Stimulated activated CD8-positive, alpha-beta memory T cell treated with anti-CD3 and anti-CD28 coated beads, Interleukin-15, amount 100 ng/mL, for 4 hours (primary cell): ENCODE measurements at regions not wholly inside any gene's neighbourhood (a gene's known extent, or its start where the extent isn't known, plus 50 kb on each side); places are given as distances from the start of the nearest gene placed in this dataset.

Experiments used
- DNase-seq, 2 donors: peaks; one replicate each; pipeline ENCODE4 v3.0.0-alpha.2; 2020; ENCODE audit warnings: low read depth in 2 of 2

- DNase-seq = no peak
Measured at GRCh38 chr14:38517426-38517825, 261.5 kb upstream of the CLEC14A start.

DNA sequence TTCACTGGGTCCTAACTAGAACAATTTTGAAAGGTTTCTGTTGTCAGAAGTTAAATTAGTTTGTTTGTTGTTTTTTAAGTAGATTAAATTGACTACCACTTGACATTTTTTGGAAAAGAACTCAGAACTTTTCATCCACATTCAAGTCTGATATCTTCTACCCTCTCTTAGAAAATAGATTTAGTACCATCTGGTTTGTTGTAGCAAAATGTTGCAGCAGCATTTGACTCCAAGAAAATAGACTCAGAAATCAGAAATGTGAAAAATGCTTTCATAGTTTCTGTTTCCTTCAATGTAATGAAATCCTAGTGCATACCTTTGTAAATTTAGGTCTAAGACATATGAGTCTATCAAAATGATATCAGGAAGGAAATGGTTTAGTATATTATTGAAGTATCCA, 256.3 kb upstream of the CLEC14A start:
- DNase-seq = no peak

DNA sequence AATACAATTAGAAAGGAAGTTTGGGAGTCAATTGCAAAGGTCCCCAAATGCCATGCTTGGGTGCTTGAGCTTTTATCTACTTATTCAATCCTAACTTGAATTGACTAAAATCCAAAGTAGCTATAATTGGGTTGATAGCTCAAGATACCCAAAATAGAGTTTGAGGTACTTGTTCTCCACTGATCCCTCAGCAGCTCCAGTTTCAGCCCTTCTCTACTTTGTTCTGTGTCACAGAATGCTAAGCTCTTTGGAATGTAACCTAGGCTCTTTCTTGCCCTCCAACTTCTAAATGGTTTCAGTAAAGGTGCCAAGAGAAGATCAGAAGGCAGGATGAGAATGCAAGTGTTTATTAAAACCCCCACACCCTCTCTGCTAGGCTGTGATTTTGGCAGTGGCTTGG, 251.4 kb upstream of the CLEC14A start:
- no peak for DNase-seq

GRCh38 chr14:38505973-38506249, 250.0 kb upstream of the CLEC14A start:
- no peak for DNase-seq

GRCh38 chr14:38505221-38505972, 249.5 kb upstream of the CLEC14A start:
- no peak for DNase-seq

- DNase-seq = no peak
Measured at GRCh38 chr14:38504175-38504574, 248.3 kb upstream of the CLEC14A start.

GRCh38 chr14:38502239-38502638, 246.3 kb upstream of the CLEC14A start:
- DNase-seq = no peak

DNA sequence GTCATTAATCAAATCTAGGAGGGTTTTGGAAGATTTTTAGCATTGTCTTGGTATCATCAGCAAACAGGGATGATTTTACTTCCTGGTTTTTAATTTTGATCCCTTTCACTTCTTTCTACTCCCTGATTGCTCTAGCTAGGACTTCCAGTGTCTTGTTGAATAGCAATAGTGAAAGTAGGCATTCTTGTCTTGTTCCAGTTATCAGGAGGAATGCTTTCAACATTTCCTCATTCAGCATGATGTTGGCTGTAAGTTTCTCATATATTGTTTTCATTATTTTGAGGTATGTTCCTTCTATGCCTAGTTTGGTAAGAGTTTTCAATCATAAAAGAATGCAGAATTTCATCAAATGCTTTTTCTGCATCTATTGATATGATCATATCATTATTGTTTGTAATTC, 244.2 kb upstream of the CLEC14A start:
- DNase-seq = no peak

- DNase-seq = no peak
Measured at GRCh38 chr14:38496092-38496491, 240.2 kb upstream of the CLEC14A start.

DNA sequence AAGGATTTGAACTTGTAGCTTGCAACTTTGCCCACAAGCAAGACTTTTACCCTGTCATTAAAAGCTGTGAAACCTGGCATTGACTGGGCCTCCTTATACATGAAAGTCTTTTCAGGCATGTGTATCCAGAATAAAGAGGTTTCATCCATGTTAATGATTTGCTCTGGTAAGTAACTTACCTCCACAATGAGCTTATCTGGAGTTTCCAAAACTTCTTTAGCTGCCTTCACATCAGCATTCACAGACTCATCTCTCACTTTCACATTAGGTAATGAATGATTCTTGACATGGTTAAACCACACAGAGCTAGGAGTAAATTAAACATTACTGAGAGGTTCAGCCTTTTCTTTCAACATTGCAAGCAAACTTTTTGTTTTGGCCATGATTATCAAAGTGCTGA, 234.4 kb upstream of the CLEC14A start:
- no peak for DNase-seq

GRCh38 chr14:38485026-38485425, 229.1 kb upstream of the CLEC14A start:
- DNase-seq = no peak

GRCh38 chr14:38481952-38482678, 226.2 kb upstream of the CLEC14A start:
- DNase-seq = no peak

GRCh38 chr14:38469156-38469555, 213.3 kb upstream of the CLEC14A start:
- no peak for DNase-seq

DNA sequence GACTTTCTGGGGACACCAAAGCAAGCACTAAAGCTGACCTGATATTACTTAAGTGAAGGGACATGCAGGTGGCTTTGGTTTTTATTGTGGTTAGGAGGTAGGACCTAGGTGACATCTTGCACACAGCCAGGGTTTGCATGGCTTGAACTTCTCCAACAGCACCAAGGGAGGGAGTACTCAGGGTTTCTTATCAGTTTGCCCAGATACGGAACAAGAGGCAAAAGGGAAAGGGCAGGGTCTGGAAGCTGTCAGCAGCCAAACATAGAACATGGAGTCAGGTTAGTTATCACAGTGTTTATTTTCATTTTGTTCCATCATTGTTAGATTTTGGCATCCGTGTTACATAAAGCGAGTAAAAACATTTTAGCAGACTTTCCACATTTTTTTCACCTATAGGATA, 186.3 kb upstream of the CLEC14A start:
- DNase-seq = no peak

GRCh38 chr14:38432186-38432585, 176.3 kb upstream of the CLEC14A start:
- DNase-seq = no peak

- DNase-seq = no peak
Measured at GRCh38 chr14:38431156-38431555, 175.3 kb upstream of the CLEC14A start.

GRCh38 chr14:38430522-38430921, 174.6 kb upstream of the CLEC14A start:
- no peak for DNase-seq

DNA sequence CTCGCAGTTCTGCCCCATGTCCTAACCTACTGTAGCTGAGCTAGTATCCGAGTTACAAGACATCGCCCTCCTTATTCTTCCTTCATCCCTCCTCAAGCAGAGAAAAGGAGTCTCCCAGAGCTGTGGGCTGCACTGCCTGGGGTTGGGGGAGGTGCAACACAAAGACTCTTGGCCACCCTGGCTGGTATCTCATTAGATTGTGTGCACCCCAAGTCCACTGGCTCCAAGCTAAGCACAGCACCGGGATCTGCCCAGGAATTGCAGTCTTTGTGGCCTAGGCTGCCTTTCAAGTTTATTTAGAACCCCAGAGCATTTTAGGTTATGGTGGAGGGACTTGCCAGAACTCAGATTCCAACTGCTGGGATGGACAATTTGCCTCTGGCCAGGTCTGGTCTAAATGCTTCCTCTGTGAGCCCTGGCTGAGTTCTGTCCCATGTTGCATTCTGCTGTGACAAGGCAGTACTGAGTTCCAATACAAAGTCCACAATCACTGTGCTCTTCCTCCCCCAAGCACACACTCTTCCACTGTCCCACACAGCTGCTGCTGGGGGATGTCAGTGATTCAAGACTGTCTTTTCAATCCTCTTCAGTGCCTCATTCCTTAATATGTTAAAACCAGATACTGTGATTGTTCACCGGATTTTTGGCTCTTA, 169.6 kb upstream of the CLEC14A start:
- DNase-seq = no peak

DNA sequence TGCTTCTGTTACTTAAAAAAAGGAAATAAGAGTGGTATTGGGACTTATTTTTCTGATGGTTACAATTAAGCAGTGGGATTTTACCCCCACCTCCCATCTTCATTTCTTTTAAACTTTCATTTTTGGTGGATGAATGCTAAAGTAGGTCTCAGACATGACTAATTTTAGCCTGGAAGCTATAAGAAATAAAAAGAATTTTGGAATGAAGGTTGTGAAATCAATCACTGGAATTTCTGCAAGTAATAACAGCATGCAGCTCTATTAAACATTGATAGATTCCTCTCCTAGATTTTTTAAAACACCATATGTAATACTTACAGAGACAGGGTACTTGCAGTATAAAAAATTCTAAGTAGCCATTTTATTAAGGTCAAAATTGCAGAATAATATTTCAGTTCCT, 164.2 kb upstream of the CLEC14A start:
- no peak for DNase-seq

GRCh38 chr14:38419579-38419978, 163.7 kb upstream of the CLEC14A start:
- DNase-seq = no peak

DNA sequence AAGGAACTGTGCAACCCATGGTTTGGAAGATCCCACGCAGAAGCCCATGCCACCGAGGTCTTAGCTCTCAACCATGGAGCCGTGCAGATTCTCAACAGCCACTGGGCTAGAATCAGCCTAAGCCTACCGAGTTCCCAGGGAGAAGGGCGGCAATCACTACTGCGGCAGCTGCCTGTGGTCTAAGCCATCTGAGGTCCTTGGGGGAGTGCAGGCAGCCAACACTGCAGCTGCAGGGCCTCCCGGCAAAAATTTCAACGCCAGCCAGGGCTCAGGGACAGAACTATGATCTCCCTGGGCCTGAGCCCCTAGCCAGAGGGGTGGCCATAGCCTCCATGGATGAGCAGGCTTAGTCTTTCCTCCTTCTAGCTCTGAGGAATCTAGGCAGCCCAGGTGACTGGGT, 156.8 kb upstream of the CLEC14A start:
- no peak for DNase-seq

- no peak for DNase-seq
Measured at GRCh38 chr14:38410442-38410841, 154.5 kb upstream of the CLEC14A start.

- DNase-seq = no peak
Measured at GRCh38 chr14:38409071-38409705, 153.3 kb upstream of the CLEC14A start.
